ENCODE measurements at regions not wholly inside any gene's neighbourhood (a gene's known extent, or its start where the extent isn't known, plus 50 kb on each side); places are given as distances from the start of the nearest gene placed in this dataset.

GRCh38 chr11:134802116-134802515 lies 390.1 kb upstream of the B3GAT1 start:
- TF ChIP-seq CTCF (IDR thresholded peaks at IDR 0.05; ENCODE audit: low read length) (no peak), EZH2 (IDR thresholded peaks at IDR 0.05; ENCODE audit: borderline replicate concordance, low read length) (no peak)

Data from OCI-LY1 (cell line).